Stimulated activated CD8-positive, alpha-beta memory T cell treated with anti-CD3 and anti-CD28 coated beads, Interleukin-12 subunit alpha, Interleukin-12 subunit beta, amount 100 ng/mL, for 24 hours (primary cell): ENCODE measurements at regions not wholly inside any gene's neighbourhood (a gene's known extent, or its start where the extent isn't known, plus 50 kb on each side); places are given as distances from the start of the nearest gene placed in this dataset.

Source experiments
- DNase-seq: peaks from one replicate; pipeline ENCODE4 v3.0.0-alpha.2; 2020; ENCODE audit errors: extremely low read depth

DNA sequence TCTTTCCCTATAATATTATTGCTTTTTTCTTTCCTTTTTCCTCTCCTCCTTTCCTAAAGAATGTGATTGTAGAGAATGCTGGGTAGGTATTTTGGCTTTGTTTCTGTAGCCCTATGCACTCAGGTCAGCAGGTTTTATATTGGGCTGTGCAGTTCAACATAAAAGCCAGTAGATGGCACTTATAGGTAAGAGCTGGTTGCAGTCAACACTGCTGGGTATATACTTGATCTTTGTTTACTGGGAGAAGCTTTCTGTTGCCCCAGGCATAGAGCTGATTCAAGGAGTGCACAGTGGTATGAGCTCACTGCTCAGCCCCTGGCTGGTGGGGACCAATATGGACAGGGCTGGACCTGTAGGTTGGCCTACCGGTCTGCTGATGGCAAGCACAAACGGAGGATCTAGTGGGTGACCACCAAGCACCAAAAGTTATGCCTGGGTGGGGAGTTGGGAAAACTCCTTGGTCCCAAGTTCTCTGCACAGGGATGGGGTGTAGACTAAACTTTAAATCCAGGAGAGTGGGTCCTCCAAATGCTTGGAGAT is 378.9 kb downstream of the PMP22 start:
- DNase-seq, result no peak

DNA sequence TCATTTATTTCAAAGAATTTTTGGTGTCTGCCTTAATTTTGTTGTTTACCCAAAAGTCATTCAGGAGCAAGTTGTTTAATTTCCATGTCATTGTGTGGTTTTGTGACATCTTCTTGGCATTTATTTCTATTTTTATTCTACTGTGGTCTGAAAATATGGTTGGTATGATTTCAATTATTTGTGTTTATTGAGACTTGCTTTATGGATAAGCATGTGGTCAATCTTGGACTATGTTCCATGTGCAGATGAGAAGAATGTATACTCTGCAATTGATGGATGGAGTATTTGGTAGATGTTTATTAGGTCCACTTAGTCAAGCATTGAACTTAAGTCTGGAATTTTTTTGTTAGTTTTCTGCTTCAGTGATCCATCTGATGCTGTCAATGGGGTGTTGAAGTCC is 383.0 kb downstream of the PMP22 start:
- DNase-seq, result no peak

DNA sequence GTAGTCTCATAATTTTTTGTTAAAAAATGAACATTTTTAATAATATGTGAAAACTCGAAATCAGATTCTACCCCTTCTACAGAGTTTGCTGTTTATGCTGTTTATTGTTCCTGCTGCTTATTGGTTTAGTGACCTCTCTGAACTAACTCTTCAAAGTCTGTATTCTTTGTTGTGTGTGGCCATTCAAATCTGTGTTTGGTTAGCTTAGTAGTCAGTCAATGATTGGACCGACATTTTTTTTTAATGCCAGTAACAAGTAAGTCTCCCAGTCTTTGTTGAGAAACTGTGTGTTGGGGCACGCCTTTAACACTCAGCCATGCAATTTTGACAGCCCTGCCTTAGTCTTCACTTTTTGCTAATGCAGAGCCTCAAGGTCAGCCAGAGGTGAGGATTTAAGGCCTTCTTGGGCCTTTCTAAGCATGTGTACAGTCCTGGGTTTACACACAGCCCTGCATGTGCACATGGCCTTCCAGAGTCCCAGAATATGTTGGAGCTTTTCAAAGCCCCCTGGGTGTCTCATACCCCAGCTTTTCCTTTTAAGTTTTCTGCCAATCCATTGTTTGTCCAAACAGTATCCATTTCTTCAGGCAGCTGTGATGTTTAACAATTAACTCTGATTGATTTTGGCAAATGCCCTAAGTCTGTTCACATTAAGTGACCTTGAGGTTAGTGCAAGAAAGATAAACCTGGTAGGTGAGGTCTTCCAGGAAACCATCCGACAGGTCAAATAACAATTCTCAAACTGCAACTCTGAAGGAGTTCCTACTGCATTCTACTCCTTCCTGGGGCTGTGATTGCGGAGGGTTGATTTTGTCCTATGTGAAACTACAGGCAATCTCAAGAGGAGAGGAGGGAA is 389.3 kb downstream of the PMP22 start:
- DNase-seq, result no peak

DNA sequence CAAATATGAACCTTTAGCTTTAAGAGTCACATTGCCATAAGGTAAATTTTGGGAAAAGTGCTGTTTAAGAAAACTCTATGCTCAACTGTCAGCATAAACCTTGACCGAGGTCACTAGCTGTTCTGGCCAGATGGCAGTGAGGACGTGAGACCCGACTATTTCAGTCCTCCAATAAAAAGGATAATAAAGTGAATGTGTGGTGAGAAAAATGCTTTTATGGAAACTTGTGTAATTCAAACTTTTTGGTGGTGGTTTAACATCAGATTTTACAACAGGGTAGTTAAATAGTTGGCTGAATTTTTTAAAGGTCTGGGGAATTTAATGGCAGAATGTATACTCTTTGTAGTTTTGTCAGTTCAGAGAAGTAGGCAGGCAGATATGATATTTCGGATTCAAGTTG is 391.1 kb downstream of the PMP22 start:
- no peak for DNase-seq

- no peak for DNase-seq
These were observed 391.6 kb downstream of the PMP22 start for GRCh38 chr17:14873540-14873939.

GRCh38 chr17:14871921-14872320 is 393.2 kb downstream of the PMP22 start:
- DNase-seq, result no peak

DNA sequence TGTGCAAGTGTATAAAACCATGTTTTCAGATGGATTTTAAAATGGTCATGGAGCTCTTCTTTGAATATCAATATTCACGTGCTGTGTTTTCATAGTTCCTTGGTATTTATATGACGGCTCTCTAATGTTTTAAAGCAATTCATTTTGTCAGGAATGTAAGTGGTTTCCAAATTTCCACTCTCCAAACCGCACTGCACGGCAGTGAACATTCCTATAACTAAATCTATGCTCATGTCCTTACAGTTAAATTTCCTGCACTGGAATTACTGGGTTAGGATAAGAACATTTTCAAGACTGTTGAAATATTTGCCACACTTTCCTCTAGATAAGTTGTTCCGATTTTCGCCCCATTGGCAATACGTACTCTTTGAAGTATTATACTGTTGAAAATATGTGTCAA is 398.9 kb downstream of the PMP22 start:
- no peak for DNase-seq

DNA sequence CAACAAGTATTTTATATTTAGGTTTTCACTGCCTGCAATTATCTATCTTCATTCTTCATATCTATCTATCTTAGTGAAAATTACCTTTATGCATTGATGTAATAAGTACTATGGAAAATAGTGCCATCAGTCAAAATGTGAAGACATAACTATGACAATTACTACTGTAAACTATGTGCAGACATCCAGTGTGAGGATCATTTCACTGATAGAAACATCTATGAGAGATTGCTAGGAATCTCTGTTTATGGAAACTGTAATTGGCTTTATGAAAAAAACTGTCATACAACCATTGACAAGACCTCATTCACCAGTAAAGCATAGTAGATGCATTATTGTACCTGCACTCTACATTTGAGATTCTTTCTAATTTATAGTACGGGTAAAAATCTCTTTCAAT is 401.0 kb downstream of the PMP22 start:
- DNase-seq, result no peak

DNA sequence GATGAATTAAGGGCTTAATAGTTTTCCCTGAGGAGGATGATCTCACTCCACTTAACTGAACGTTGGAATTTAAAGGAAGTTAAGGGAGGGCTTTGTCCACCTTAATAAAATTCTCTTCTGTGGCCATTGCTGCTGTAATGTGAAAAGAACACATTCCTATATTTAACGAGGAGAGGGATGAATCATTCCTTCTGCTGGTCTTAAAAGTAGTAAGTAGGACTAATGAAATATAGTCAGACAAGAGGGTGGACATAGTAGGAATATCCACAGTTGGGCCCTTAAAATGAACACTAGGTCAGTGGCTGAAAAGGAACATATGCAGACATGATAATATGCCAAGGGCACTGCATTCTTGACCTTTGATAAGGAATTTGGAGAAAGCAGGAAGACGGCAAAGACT is 405.6 kb downstream of the PMP22 start:
- no peak for DNase-seq

DNA sequence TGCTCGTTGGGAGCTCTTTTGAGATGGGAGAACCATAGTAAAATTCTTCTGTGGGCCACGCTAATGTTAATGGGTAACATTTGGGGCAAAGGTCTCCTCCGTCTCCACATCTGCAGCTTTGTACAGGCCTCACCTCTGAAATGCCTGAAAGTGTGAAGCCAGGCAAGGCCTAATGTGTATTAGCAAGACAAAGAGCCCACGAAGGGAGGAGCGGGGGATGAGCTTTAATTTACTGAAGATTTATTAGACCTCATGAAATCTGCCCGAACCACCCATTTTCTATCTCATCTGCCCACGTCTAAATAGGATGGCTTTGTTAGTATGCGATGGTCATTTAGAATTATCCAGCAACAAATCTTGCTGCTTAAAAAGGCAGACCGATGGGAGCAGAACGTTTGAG is 408.9 kb downstream of the PMP22 start:
- no peak for DNase-seq

GRCh38 chr17:14854691-14855090 is 410.4 kb downstream of the PMP22 start:
- DNase-seq, result no peak

GRCh38 chr17:14845591-14846281 is 419.4 kb downstream of the PMP22 start:
- no peak for DNase-seq

DNA sequence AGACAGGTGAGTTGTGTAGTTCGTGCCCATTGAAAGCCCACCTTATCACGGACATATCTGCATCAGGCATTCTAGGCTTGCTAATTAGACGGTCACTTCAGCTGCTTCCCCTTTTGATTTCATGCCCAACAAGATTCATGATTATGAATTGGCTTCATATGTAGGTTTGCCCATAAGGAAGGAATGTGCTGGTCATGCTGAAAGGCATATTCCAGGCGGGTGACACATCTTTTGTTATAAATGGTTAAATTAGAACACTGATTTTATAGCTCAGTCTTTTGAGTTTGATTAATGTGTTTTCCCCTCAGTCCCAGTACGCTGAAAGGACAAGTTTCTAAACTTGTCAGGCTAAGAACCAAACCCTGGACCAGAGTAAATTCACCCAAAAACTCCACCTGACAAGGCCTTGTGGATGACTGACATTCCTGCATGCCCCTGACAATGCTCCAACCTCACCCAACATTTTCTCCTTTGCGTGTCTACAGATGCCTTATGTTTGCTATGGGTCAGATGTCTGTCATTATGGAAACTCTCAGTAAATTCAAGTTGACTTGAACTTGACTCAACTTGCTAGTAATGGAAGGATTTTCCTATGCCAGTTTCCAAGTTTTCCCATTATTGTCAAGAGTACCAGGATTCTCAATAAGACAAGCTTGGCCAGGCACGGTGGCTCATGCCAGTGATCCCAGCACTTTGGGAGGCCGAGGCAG is 421.9 kb downstream of the PMP22 start:
- DNase-seq, result no peak

DNA sequence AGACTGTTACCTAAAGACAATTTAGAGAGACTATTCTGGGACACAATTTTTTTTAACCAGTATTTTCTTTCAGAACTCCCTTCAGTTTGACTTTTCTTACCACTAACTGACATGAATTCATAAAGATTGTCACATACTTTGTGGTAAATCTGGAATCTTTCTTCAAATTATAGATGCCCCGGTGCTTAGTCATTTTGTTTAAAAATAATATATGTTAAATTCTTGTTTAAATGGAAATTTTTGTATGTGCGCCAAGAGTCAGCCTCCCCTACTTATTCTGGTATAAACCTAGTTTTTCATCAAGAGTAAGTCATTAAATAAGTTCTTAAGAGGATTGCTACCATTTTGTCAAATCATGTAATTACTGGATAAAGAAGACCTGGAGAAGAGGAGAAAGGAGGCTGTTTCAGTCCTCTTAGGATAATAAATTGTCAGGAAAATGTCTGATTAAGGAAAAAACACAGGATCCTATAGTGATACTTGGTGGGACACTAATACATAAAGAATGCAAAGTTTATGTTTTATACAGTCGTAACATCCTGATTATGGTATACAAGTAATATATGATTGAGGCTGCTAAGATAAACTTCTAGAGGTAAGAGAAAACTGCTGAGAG is 424.4 kb downstream of the PMP22 start:
- DNase-seq, result no peak

DNA sequence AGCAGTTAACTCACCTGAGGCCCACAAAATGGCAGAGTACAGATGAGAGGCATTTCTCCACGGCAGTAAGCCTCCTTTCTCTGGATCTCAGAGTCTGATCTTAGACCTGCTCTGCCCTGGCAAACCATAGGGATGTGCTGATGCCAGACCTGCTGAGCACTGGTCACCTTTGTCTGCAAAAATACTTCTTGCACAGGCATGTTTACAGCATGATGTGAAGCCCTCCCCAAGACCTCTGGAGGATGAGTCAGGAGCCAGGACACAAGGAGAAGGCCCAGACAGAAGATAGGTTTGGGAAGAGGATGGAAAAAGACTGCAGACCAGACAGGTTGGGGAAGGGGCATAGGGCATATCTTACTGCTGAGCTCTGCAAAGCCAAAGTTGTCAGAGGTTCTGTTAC is 426.6 kb downstream of the PMP22 start:
- no peak for DNase-seq

GRCh38 chr17:14833201-14833785 is 431.8 kb downstream of the PMP22 start:
- DNase-seq, result no peak

DNA sequence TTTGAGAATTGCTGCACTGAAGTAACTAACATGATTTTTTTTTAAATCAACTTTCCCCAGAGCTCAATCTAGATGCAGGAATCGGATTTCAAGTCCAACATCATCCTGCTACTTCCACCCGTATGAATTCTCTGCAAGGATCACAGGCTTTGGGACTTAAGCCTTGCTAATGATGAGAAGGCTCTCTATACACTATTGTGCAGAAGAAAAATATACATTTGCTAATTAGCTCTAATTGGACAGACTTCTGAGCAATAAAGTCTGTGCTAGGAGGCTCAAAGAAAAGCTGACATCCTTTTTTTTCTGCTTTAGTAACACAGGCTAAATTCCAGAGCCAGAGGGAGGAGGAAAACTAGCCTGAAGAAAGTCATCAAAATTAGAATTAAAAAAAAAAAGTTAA is 433.6 kb downstream of the PMP22 start:
- no peak for DNase-seq

DNA sequence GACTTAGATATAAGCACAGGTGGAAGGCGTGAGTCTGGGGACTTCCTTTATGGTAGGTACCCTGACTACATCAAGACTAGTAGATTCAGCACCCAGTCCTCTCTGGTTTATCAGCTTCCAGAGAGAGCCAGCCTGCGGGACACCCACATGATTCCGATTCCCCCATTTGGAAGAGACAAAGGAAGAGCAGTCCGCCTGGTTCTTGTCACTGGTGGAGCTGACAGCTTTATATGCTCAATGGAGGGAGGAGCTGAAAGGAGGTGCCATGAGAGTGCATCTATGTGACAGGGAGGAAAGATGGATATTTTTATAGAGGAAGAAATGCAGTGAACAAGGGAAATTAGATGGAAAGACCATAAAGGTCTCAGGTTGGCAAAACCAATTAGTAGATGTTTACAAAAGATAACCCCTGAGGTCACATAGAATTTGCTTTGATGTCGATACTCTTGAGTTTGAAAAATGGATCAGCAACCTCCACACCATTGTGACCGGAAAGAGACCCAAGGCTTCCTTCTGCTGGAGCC is 437.7 kb downstream of the PMP22 start:
- no peak for DNase-seq

- DNase-seq, result no peak
These were observed 438.8 kb downstream of the PMP22 start for GRCh38 chr17:14826358-14826757.

GRCh38 chr17:14818469-14818868 is 446.7 kb downstream of the PMP22 start:
- DNase-seq, result no peak

GRCh38 chr17:14815079-14815478 is 450.0 kb downstream of the PMP22 start:
- no peak for DNase-seq
